Calu3 (cell line): ENCODE measurements at regions not wholly inside any gene's neighbourhood (a gene's known extent, or its start where the extent isn't known, plus 50 kb on each side); places are given as distances from the start of the nearest gene placed in this dataset.

Experiments
- BruUV-seq: library from RNA; stranded (reverse); fragments of 400-500 nt; replicated peaks from 2 replicates; lab custom pipeline; 2021; lab: Mats Ljungman, UMichigan
- CTCF ChIA-PET: fragments of 300-600 bp; sonication (Branson Sonifier 250); formaldehyde crosslinking; loops from one replicate; lab custom pipeline; 2022; ENCODE audit warnings: antibody characterized with exemption; lab: Charles Lee
- DNase-seq: peaks from one replicate; pipeline ENCODE4 v3.0.0; 2022
- H3K27ac Mint-ChIP-seq: one replicate; pipeline ENCODE4 v1.8.0; 2022; ENCODE audit warnings: mixed read lengths; ENCODE audit not compliant: unreplicated experiment
- H3K27me3 Mint-ChIP-seq: one replicate; pipeline ENCODE4 v1.8.0; 2022; ENCODE audit warnings: mixed read lengths; ENCODE audit not compliant: unreplicated experiment
- H3K36me3 Mint-ChIP-seq: one replicate; pipeline ENCODE4 v1.8.0; 2022; ENCODE audit warnings: mild to moderate bottlenecking, moderate library complexity, mixed read lengths; ENCODE audit not compliant: insufficient read depth, unreplicated experiment
- H3K4me1 Mint-ChIP-seq: one replicate; pipeline ENCODE4 v1.8.0; 2022; ENCODE audit warnings: mild to moderate bottlenecking, low read depth, mixed read lengths; ENCODE audit not compliant: unreplicated experiment
- H3K4me3 Mint-ChIP-seq: one replicate; pipeline ENCODE4 v1.8.0; 2022; ENCODE audit warnings: mild to moderate bottlenecking, low read depth, moderate library complexity, mixed read lengths; ENCODE audit not compliant: unreplicated experiment
- H3K9me3 Mint-ChIP-seq: one replicate; pipeline ENCODE4 v1.8.0; 2022; ENCODE audit warnings: low read depth, mixed read lengths; ENCODE audit not compliant: unreplicated experiment
- CTCF ChIP-seq: fragments of 200-600 bp; IDR thresholded peaks from one replicate; pipeline ENCODE4 v1.8.0; 2022; ENCODE audit warnings: antibody characterized with exemption; ENCODE audit not compliant: unreplicated experiment
- intact Hi-C: fragments of 100-400 bp; cut with micrococcal nuclease; formaldehyde crosslinking; loops from one replicate; pipeline ENCODE4 v1.10.0; 2022; ENCODE audit not compliant: unreplicated experiment

DNA sequence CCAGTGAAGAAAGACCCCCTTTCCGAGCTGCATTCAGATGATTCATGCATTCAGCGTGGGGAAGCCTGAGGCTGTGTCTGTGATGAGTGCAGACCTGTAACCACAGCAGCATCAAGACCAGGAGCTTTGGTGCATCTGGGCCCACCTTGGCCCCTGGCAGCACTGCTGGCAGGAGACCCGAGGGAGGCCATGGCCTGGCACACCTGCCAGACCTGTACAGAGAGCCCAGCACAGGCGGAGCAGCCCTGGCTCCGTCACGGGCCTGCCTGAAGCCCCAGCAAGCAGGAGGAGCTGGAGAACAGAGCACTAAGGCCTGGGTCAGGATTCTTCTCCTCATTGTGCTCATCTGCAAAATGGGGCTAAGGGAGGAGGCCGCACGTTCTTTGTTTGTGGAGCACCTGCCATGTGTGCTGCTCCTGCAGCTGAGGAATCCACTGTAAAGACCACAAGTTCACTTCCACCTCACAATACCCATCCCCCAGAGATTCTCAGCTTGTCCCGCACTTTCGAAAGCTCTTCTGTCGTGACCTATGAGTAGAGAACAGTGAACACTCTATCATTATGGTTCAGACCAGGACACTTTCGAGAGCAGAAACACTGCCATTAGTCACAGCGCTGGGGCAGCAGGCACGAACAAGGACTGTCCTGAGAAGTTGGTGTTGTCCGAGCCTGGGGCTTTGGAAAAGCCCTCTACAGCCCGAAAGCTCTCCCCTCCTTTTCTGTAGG, 144.4 kb upstream of the CST7 start:
- Mint-ChIP-seq H3K27ac (no peak overlapping the region), H3K36me3 (no peaks in the 10 kb centered on the region), H3K4me1 (no peaks in the 10 kb centered on the region), H3K27me3 (peaks cover 12% of the 10 kb centered on the region), H3K9me3 (no peaks in the 10 kb centered on the region), H3K4me3 (no peak overlapping the region)
- CTCF ChIA-PET = no interaction called here
- no peak for DNase-seq
- no peak for TF ChIP-seq CTCF
- intact Hi-C loops = no loop called here
- no TSS peak for BruUV-seq

GRCh38 chr20:24805456-24806238, 143.4 kb upstream of the CST7 start:
- CTCF ChIA-PET = no interaction called here
- intact Hi-C loops = no loop called here
- no peak for TF ChIP-seq CTCF
- Mint-ChIP-seq H3K36me3 (no peaks in the 10 kb centered on the region), H3K9me3 (no peaks in the 10 kb centered on the region), H3K4me3 (no peak overlapping the region), H3K27ac (no peak overlapping the region), H3K27me3 (peaks cover 12% of the 10 kb centered on the region), H3K4me1 (no peaks in the 10 kb centered on the region)
- no TSS peak for BruUV-seq
- DNase-seq = no peak

DNA sequence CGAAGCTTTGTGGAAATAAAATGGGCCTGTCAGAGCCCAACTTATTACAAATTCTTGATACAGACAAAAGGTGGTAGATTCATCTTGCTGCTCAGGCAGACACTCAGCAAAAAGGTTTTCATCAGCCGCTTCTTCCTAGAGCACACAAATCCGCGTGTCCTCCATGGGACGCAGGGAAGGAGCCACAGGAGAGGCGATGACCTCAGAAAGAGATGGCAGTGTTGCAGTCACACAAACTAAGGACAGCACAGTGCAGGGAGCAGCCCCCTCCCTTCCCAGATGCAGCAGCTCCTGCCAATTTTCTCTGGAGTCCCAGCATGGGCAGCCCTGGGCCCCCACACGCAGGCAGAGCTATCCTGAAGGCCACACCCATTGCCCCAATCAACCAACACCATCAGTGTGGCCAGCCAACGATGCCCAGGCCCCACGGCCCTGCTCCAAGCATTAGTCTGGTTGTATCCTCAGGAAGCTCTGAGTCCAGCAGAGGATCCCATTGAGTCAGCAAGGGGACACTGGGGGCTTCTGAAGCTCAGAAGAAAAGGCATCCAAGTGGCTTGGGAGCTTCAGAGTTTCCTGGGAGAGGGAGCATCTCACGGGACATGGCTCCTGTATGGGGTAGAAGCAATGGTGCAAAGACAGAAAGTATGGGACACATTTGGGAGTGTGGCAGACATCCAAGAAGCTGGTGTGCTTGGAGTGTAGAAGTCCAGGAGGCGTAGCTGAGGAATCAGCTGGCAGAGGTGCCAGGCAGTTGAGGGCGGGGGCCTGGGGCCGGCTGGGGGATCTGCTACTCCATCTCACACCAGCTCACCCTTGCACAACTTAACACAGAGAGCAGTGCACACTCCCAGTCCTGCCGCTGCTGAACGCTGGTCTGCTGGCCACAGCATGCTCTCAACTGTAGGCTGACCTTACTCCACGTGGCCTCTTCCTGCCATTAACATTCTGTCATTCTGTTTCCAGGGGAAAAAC, 142.1 kb upstream of the CST7 start:
- Mint-ChIP-seq H3K4me3 (no peak overlapping the region), H3K4me1 (no peaks in the 10 kb centered on the region), H3K27ac (no peak overlapping the region), H3K27me3 (peaks cover 12% of the 10 kb centered on the region), H3K9me3 (no peaks in the 10 kb centered on the region), H3K36me3 (no peaks in the 10 kb centered on the region)
- DNase-seq = no peak
- no peak for TF ChIP-seq CTCF
- intact Hi-C loops = no loop called here
- CTCF ChIA-PET = no interaction called here
- no TSS peak for BruUV-seq

DNA sequence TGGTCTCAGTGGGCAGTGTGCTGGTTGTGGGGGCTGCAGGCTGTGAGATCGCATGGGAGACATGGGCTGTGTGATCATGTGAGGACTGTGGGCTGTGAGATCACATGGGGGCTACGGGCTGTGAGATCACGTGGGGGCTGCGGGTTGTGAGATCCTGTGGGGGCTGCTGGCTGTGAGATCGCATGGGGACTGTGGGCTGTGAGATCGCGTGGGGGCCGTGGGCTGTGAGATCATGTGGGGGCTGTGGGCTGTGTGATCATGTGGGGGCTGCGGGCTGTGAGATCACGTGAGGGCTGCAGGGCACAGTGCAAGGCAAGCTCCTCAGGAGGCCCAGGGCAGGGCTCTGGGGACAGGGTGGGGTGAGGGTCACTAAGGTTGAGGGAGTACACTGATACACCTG, 140.5 kb upstream of the CST7 start:
- TF ChIP-seq CTCF = no peak
- no TSS peak for BruUV-seq
- no peak for DNase-seq
- no peak overlapping the region for H3K4me3 Mint-ChIP-seq
- no peaks in the 10 kb centered on the region for H3K9me3 Mint-ChIP-seq
- no peak overlapping the region for H3K27ac Mint-ChIP-seq
- intact Hi-C loops = no loop called here
- no peaks in the 10 kb centered on the region for H3K36me3 Mint-ChIP-seq
- CTCF ChIA-PET = interaction anchor here (0.7 kb wide), 1 partner anchor 11 kb away, joined by 3 read pairs; no protein-coding TSS in a partner anchor
- H3K4me1 Mint-ChIP-seq = no peaks in the 10 kb centered on the region
- H3K27me3 Mint-ChIP-seq = peaks cover 25% of the 10 kb centered on the region
